ENCODE measurements at regions not wholly inside any gene's neighbourhood (a gene's known extent, or its start where the extent isn't known, plus 50 kb on each side); places are given as distances from the start of the nearest gene placed in this dataset.
A peak's percentile ranks its signal among the peaks of the same experiment; 100 is the strongest.

DNA sequence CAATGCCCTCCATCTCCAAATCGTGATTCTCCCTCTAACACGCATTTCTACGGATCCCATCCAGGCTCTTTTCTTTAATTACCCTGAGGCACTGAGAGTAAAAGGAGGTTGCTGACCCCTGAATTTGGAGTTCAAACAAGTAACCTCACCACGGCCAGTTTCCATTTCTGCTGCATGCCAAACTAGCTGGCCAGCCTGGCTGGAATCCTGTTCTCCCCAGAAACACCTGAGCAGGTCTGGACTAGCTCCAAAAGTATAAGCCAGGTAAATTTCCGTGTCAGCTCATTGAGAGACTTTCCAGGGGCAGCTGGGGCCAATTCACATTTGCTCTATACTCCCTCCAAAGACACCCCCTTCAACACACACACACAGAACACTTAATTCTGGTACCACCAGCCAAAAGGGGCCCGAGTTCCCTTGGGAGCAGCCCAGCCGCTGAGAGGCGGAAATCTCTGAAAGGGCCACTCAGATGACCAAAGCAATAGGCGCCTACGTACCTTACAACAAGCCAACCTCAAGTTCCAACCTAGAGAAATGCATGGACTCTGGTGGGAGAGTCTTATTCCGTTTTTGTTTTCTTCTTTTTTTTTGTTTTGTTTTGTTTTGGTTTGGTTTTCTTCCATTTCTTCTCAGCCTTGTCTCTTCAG is 131.4 kb downstream of the NDUFA12 start:
- WGBS (ENCODE audit: insufficient coverage): 80% methylated on average over 2 of the region's 11 CpGs
- Histone ChIP-seq H3K79me2 (ENCODE audit: insufficient read depth, low read length) (no peaks in the 10 kb centered on the region), H3K9me3 (replicated peaks in 1 of 2; ENCODE audit: control insufficient read depth in 1 of 2, insufficient read depth in 1 of 2, low read length in 2 of 2) (peaks cover 0 to 7% of the 10 kb centered on the region in 2 donors), H3K4me1 (ENCODE audit: control insufficient read depth in 1 of 2, insufficient read depth in 2 of 2, low read length in 2 of 2) (peaks cover 7 to 13% of the 10 kb centered on the region in 2 donors), H3K4me3 (replicated peaks in 1 of 3; ENCODE audit: low read depth in 2 of 3, low read length in 3 of 3) (no peak overlapping the region), H3K27ac (ENCODE audit: low read depth in 1 of 2, low read length in 2 of 2) (no peak overlapping the region), H3K36me3 (replicated peaks in 1 of 2; ENCODE audit: control insufficient read depth in 1 of 2, insufficient read depth in 2 of 2, low read length in 2 of 2) (no peaks in the 10 kb centered on the region), H3K27me3 (ENCODE audit: control insufficient read depth in 2 of 2, insufficient read depth in 2 of 2, low read length in 2 of 2) (peaks cover 51 to 66% of the 10 kb centered on the region in 2 donors), H3K9ac (ENCODE audit: insufficient read depth, low read length, poor library complexity, severe bottlenecking) (no peak overlapping the region), H3K4me2 (replicated peaks; ENCODE audit: extremely low read depth, low read length, poor library complexity, severe bottlenecking) (no peak overlapping the region), H2AFZ (ENCODE audit: insufficient read depth, low read depth, low read length, poor library complexity, severe bottlenecking) (no peak overlapping the region), H4K20me1 (ENCODE audit: insufficient read depth, low read length) (no peaks in the 10 kb centered on the region)
- H3K9me3 Mint-ChIP-seq: peaks cover 0 to 9% (median 7%) of the 10 kb centered on the region in 7 donors
- peaks cover 11% of the 10 kb centered on the region for H3K4me1 Mint-ChIP-seq
- TF ChIP-seq, protein P1, sequence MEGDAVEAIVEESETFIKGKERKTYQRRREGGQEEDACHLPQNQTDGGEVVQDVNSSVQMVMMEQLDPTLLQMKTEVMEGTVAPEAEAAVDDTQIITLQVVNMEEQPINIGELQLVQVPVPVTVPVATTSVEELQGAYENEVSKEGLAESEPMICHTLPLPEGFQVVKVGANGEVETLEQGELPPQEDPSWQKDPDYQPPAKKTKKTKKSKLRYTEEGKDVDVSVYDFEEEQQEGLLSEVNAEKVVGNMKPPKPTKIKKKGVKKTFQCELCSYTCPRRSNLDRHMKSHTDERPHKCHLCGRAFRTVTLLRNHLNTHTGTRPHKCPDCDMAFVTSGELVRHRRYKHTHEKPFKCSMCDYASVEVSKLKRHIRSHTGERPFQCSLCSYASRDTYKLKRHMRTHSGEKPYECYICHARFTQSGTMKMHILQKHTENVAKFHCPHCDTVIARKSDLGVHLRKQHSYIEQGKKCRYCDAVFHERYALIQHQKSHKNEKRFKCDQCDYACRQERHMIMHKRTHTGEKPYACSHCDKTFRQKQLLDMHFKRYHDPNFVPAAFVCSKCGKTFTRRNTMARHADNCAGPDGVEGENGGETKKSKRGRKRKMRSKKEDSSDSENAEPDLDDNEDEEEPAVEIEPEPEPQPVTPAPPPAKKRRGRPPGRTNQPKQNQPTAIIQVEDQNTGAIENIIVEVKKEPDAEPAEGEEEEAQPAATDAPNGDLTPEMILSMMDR (IDR thresholded peaks at IDR 0.05): no peak
- peak overlapping the region in 1 of 7 donors; percentile 13 for H3K27ac Mint-ChIP-seq
- intact Hi-C loops (cut with micrococcal nuclease): no loop called here
- H3K27me3 Mint-ChIP-seq (ENCODE audit: low read depth in 3 of 3): peaks cover 59 to 69% (median 59%) of the 10 kb centered on the region in 3 donors
- no peak for DNase-seq
- peak overlapping the region in 1 of 2 donors; percentile 79 for H3K4me3 Mint-ChIP-seq
- peaks cover 0 to 3% of the 10 kb centered on the region in 2 donors for H3K36me3 Mint-ChIP-seq

DNA sequence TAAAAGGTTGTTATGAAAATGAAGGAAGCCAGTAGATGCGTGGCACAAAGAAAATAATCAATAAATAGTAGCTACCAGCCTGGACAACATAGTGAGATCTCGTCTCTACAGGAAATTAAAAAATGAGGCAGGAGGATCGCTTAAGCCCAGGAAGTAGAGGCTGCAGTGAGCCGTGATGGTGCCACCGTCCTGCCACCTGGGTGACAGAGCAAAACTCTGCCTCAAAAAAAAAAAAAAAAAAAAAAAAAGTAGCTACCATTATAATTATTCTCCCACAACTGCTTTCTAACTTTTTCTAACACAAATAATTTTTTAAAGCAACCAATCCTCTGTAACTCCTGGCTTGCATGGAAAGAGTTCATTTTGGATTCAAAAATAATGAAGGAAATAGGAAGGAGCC is 133.0 kb downstream of the NDUFA12 start:
- H3K4me3 ChIP-seq (replicated peaks in 1 of 3; ENCODE audit: low read depth in 2 of 3, low read length in 3 of 3): no peak overlapping the region
- H4K20me1 ChIP-seq (ENCODE audit: insufficient read depth, low read length): no peaks in the 10 kb centered on the region
- no peak overlapping the region for H3K27ac ChIP-seq (ENCODE audit: low read depth in 1 of 2, low read length in 2 of 2)
- DNase-seq: no peak
- H3K36me3 Mint-ChIP-seq: peaks cover 0 to 3% of the 10 kb centered on the region in 2 donors
- TF ChIP-seq, protein P1 (IDR thresholded peaks at IDR 0.05): no peak
- H3K27me3 Mint-ChIP-seq (ENCODE audit: low read depth in 3 of 3): peaks cover 51 to 53% (median 51%) of the 10 kb centered on the region in 3 donors
- no peak overlapping the region for H3K4me2 ChIP-seq (replicated peaks; ENCODE audit: extremely low read depth, low read length, poor library complexity, severe bottlenecking)
- intact Hi-C loops (cut with micrococcal nuclease): no loop called here
- peak overlapping the region in 1 of 2 donors; percentile 17 for H3K4me3 Mint-ChIP-seq
- H3K9me3 ChIP-seq (replicated peaks in 1 of 2; ENCODE audit: control insufficient read depth in 1 of 2, insufficient read depth in 1 of 2, low read length in 2 of 2): peaks cover 0 to 7% of the 10 kb centered on the region in 2 donors
- WGBS (ENCODE audit: insufficient coverage): 67% methylated on average over 1 of the region's 5 CpGs
- H3K27me3 ChIP-seq (ENCODE audit: control insufficient read depth in 2 of 2, insufficient read depth in 2 of 2, low read length in 2 of 2): peaks cover 45 to 52% of the 10 kb centered on the region in 2 donors
- no peak overlapping the region for H3K27ac Mint-ChIP-seq
- H2AFZ ChIP-seq (ENCODE audit: insufficient read depth, low read depth, low read length, poor library complexity, severe bottlenecking): no peak overlapping the region
- no peak overlapping the region for H3K9ac ChIP-seq (ENCODE audit: insufficient read depth, low read length, poor library complexity, severe bottlenecking)
- H3K4me1 Mint-ChIP-seq: peaks cover 11% of the 10 kb centered on the region
- H3K79me2 ChIP-seq (ENCODE audit: insufficient read depth, low read length): no peaks in the 10 kb centered on the region
- peaks cover 0 to 8% (median 6%) of the 10 kb centered on the region in 7 donors for H3K9me3 Mint-ChIP-seq
- H3K4me1 ChIP-seq (ENCODE audit: control insufficient read depth in 1 of 2, insufficient read depth in 2 of 2, low read length in 2 of 2): peaks cover 7 to 13% of the 10 kb centered on the region in 2 donors
- H3K36me3 ChIP-seq (replicated peaks in 1 of 2; ENCODE audit: control insufficient read depth in 1 of 2, insufficient read depth in 2 of 2, low read length in 2 of 2): no peaks in the 10 kb centered on the region

All from CD14-positive monocyte (primary cell).